ENCODE measurements at regions not wholly inside any gene's neighbourhood (a gene's known extent, or its start where the extent isn't known, plus 50 kb on each side); places are given as distances from the start of the nearest gene placed in this dataset.

- intact Hi-C loops (cut with micrococcal nuclease): no loop called here
- TF ChIP-seq CTCF (IDR thresholded peaks at IDR 0.05): no peak
- DNase-seq (no peak), ATAC-seq (no peak)
- H3K27ac ChIP-seq (ENCODE audit: low read length): no peak overlapping the region
- no peaks in the 10 kb centered on the region for H3K36me3 ChIP-seq (ENCODE audit: control insufficient read depth, insufficient read depth, low read length)
- no peaks in the 10 kb centered on the region for H3K9me3 ChIP-seq (ENCODE audit: control insufficient read depth, insufficient read depth, low read length)
- Mint-ChIP-seq H3K4me3 (no peak overlapping the region), H3K9me3 (no peaks in the 10 kb centered on the region), H3K36me3 (no peaks in the 10 kb centered on the region), H3K27ac (no peak overlapping the region), H3K27me3 (ENCODE audit: low read depth in 2 of 2) (no peaks in the 10 kb centered on the region), H3K4me1 (no peaks in the 10 kb centered on the region)
- H3K4me1 ChIP-seq (ENCODE audit: control insufficient read depth, insufficient read depth, low read length): no peaks in the 10 kb centered on the region
- no CpG with 5 or more reads among the region's 3 CpGs for WGBS (ENCODE audit: insufficient coverage)
- no peaks in the 10 kb centered on the region for H3K27me3 ChIP-seq (ENCODE audit: control insufficient read depth, insufficient read depth, low read length)
- no peak overlapping the region for H3K4me3 ChIP-seq (ENCODE audit: low read length)
Observed at GRCh38 chr3:109943181-109943580, 605.8 kb upstream of the DPPA4 start.

- no peaks in the 10 kb centered on the region for H3K9me3 Mint-ChIP-seq
- H3K4me1 ChIP-seq (ENCODE audit: control insufficient read depth, insufficient read depth, low read length): no peaks in the 10 kb centered on the region
- no peak for DNase-seq
- no peaks in the 10 kb centered on the region for H3K9me3 ChIP-seq (ENCODE audit: control insufficient read depth, insufficient read depth, low read length)
- no peaks in the 10 kb centered on the region for H3K4me1 Mint-ChIP-seq
- no peaks in the 10 kb centered on the region for H3K27me3 ChIP-seq (ENCODE audit: control insufficient read depth, insufficient read depth, low read length)
- H3K27me3 Mint-ChIP-seq (ENCODE audit: low read depth in 2 of 2): no peaks in the 10 kb centered on the region
- intact Hi-C loops (cut with micrococcal nuclease): no loop called here
- H3K27ac ChIP-seq (ENCODE audit: low read length): no peak overlapping the region
- H3K4me3 Mint-ChIP-seq: no peak overlapping the region
- H3K27ac Mint-ChIP-seq: no peak overlapping the region
- H3K36me3 Mint-ChIP-seq: no peaks in the 10 kb centered on the region
- TF ChIP-seq CTCF (IDR thresholded peaks at IDR 0.05): no peak
- H3K4me3 ChIP-seq (ENCODE audit: low read length): no peak overlapping the region
- WGBS (ENCODE audit: insufficient coverage): 75% methylated on average over 3 of the region's 5 CpGs
- H3K36me3 ChIP-seq (ENCODE audit: control insufficient read depth, insufficient read depth, low read length): no peaks in the 10 kb centered on the region
- ATAC-seq: no peak
Observed at GRCh38 chr3:109944836-109945235, 607.5 kb upstream of the DPPA4 start.

GRCh38 chr3:109952924-109953323, 615.6 kb upstream of the DPPA4 start:
- Mint-ChIP-seq H3K36me3 (no peaks in the 10 kb centered on the region), H3K27ac (no peak overlapping the region), H3K27me3 (ENCODE audit: low read depth in 2 of 2) (no peaks in the 10 kb centered on the region), H3K4me3 (no peak overlapping the region), H3K4me1 (no peaks in the 10 kb centered on the region), H3K9me3 (no peaks in the 10 kb centered on the region)
- TF ChIP-seq CTCF (IDR thresholded peaks at IDR 0.05): no peak
- no peaks in the 10 kb centered on the region for H3K27me3 ChIP-seq (ENCODE audit: control insufficient read depth, insufficient read depth, low read length)
- no peaks in the 10 kb centered on the region for H3K9me3 ChIP-seq (ENCODE audit: control insufficient read depth, insufficient read depth, low read length)
- no peak for DNase-seq
- intact Hi-C loops (cut with micrococcal nuclease): no loop called here
- WGBS (ENCODE audit: insufficient coverage): 100% methylated on average over 1 of the region's 2 CpGs
- no peak for ATAC-seq
- no peaks in the 10 kb centered on the region for H3K36me3 ChIP-seq (ENCODE audit: control insufficient read depth, insufficient read depth, low read length)
- H3K27ac ChIP-seq (ENCODE audit: low read length): no peak overlapping the region
- H3K4me1 ChIP-seq (ENCODE audit: control insufficient read depth, insufficient read depth, low read length): no peaks in the 10 kb centered on the region
- H3K4me3 ChIP-seq (ENCODE audit: low read length): no peak overlapping the region

- H3K36me3 Mint-ChIP-seq: no peaks in the 10 kb centered on the region
- 29% methylated on average over 3 of the region's 4 CpGs for WGBS (ENCODE audit: insufficient coverage)
- no peaks in the 10 kb centered on the region for H3K9me3 Mint-ChIP-seq
- no peaks in the 10 kb centered on the region for H3K4me1 Mint-ChIP-seq
- H3K27me3 ChIP-seq (ENCODE audit: control insufficient read depth, insufficient read depth, low read length): no peaks in the 10 kb centered on the region
- H3K4me3 Mint-ChIP-seq: no peak overlapping the region
- H3K36me3 ChIP-seq (ENCODE audit: control insufficient read depth, insufficient read depth, low read length): no peaks in the 10 kb centered on the region
- H3K4me3 ChIP-seq (ENCODE audit: low read length): no peak overlapping the region
- H3K9me3 ChIP-seq (ENCODE audit: control insufficient read depth, insufficient read depth, low read length): no peaks in the 10 kb centered on the region
- H3K27ac Mint-ChIP-seq: no peak overlapping the region
- no peak overlapping the region for H3K27ac ChIP-seq (ENCODE audit: low read length)
- no peaks in the 10 kb centered on the region for H3K27me3 Mint-ChIP-seq (ENCODE audit: low read depth in 2 of 2)
- no peaks in the 10 kb centered on the region for H3K4me1 ChIP-seq (ENCODE audit: control insufficient read depth, insufficient read depth, low read length)
- no peak for ATAC-seq
- intact Hi-C loops (cut with micrococcal nuclease): no loop called here
- DNase-seq: no peak
- TF ChIP-seq CTCF (IDR thresholded peaks at IDR 0.05): no peak
Observed at GRCh38 chr3:109963831-109964230, 626.5 kb upstream of the DPPA4 start.
